Peyer's patch (tissue), 4 donors: ENCODE measurements at regions not wholly inside any gene's neighbourhood (a gene's known extent, or its start where the extent isn't known, plus 50 kb on each side); places are given as distances from the start of the nearest gene placed in this dataset.

Experiments
- DNase-seq, 3 donors: peaks; one replicate each; pipeline ENCODE4 v3.0.0-alpha.2; 2017 to 2019
- H3K27ac ChIP-seq, 4 donors: fragments of 200-600 bp; sonication (generic); one replicate each; pipeline ENCODE4 v1.5.1; 2016 to 2019
- H3K27me3 ChIP-seq, 2 donors: fragments of 200-600 bp; sonication (generic); one replicate each; pipeline ENCODE4 v1.5.1; 2019
- H3K36me3 ChIP-seq, 3 donors: fragments of 200-600 bp; sonication (generic); one replicate each; pipeline ENCODE4 v1.5.1; 2016 to 2019
- H3K4me1 ChIP-seq, 4 donors: fragments of 200-600 bp; sonication (generic); one replicate each; pipeline ENCODE4 v1.5.1; 2016 to 2019
- H3K4me3 ChIP-seq, 4 donors: fragments of 200-600 bp; sonication (generic); 1 replicate in 3 of 4; 2 replicates in 1 of 4; pipeline ENCODE4 v1.5.1; 2016 to 2019; ENCODE audit warnings: mild to moderate bottlenecking in 1 of 4
- H3K9me3 ChIP-seq, 4 donors: fragments of 200-600 bp; sonication (generic); one replicate each; pipeline ENCODE4 v1.5.1; 2016 to 2019; ENCODE audit warnings: mild to moderate bottlenecking in 1 of 4
- CTCF ChIP-seq, 6 experiments: fragments of 450-650 bp in 4 of 6; fragments of 200-600 bp in 2 of 6; sonication (generic) in 1 of 6; IDR thresholded peaks; one replicate each; pipeline ENCODE4 v1.5.1; 2017 to 2019; ENCODE audit warnings: antibody characterized with exemption in 6 of 6, mild to moderate bottlenecking in 3 of 6, moderate library complexity in 1 of 6
- POLR2A ChIP-seq, 2 donors: fragments of 450-650 bp; IDR thresholded peaks; one replicate each; pipeline ENCODE4 v1.5.1; 2017; ENCODE audit warnings: antibody characterized with exemption in 2 of 2, mild to moderate bottlenecking in 2 of 2, moderate library complexity in 2 of 2

GRCh38 chr5:107135391-107135790 is 535.3 kb downstream of the EFNA5 start:
- DNase-seq, result no peak
- H3K27me3 ChIP-seq, result no peaks in the 10 kb centered on the region
- TF ChIP-seq CTCF (IDR thresholded peaks at IDR 0.05) (no peak), POLR2A (IDR thresholded peaks at IDR 0.05) (no peak)
- no peaks in the 10 kb centered on the region for H3K4me1 ChIP-seq
- no peaks in the 10 kb centered on the region for H3K36me3 ChIP-seq
- H3K4me3 ChIP-seq, result no peak overlapping the region
- no peaks in the 10 kb centered on the region for H3K9me3 ChIP-seq
- no peak overlapping the region for H3K27ac ChIP-seq

- H3K36me3 ChIP-seq, result no peaks in the 10 kb centered on the region
- H3K4me3 ChIP-seq, result no peak overlapping the region
- no peak overlapping the region for H3K27ac ChIP-seq
- H3K4me1 ChIP-seq, result no peaks in the 10 kb centered on the region
- TF ChIP-seq CTCF (IDR thresholded peaks at IDR 0.05) (no peak), POLR2A (IDR thresholded peaks at IDR 0.05) (no peak)
- DNase-seq, result no peak
- H3K9me3 ChIP-seq, result no peaks in the 10 kb centered on the region
- H3K27me3 ChIP-seq, result no peaks in the 10 kb centered on the region
Observed at GRCh38 chr5:107134931-107135330, 535.8 kb downstream of the EFNA5 start.

GRCh38 chr5:107129051-107129450 is 541.7 kb downstream of the EFNA5 start:
- no peak for DNase-seq
- TF ChIP-seq POLR2A (IDR thresholded peaks at IDR 0.05) (no peak), CTCF (IDR thresholded peaks at IDR 0.05) (no peak)
- H3K9me3 ChIP-seq, result no peaks in the 10 kb centered on the region
- H3K27me3 ChIP-seq, result no peaks in the 10 kb centered on the region
- H3K4me1 ChIP-seq, result no peaks in the 10 kb centered on the region
- H3K4me3 ChIP-seq, result no peak overlapping the region
- no peak overlapping the region for H3K27ac ChIP-seq
- H3K36me3 ChIP-seq, result no peaks in the 10 kb centered on the region

- no peaks in the 10 kb centered on the region for H3K36me3 ChIP-seq
Observed at GRCh38 chr5:107127878-107128277, 542.9 kb downstream of the EFNA5 start.

GRCh38 chr5:107126341-107126740 is 544.4 kb downstream of the EFNA5 start:
- no peak for DNase-seq
- Histone ChIP-seq H3K27me3 (no peaks in the 10 kb centered on the region), H3K4me3 (no peak overlapping the region), H3K4me1 (no peaks in the 10 kb centered on the region), H3K36me3 (no peaks in the 10 kb centered on the region), H3K9me3 (no peaks in the 10 kb centered on the region), H3K27ac (no peak overlapping the region)
- TF ChIP-seq POLR2A (IDR thresholded peaks at IDR 0.05), result no peak
- TF ChIP-seq CTCF (IDR thresholded peaks at IDR 0.05), result no peak

More at GRCh38 chr5:107127878-107128277, 542.9 kb downstream of the EFNA5 start:
- H3K4me3 ChIP-seq, result no peak overlapping the region
- no peaks in the 10 kb centered on the region for H3K27me3 ChIP-seq
- no peak overlapping the region for H3K27ac ChIP-seq
- TF ChIP-seq CTCF (IDR thresholded peaks at IDR 0.05), result no peak
- no peak for TF ChIP-seq POLR2A (IDR thresholded peaks at IDR 0.05)
- no peaks in the 10 kb centered on the region for H3K4me1 ChIP-seq
- H3K9me3 ChIP-seq, result no peaks in the 10 kb centered on the region
- DNase-seq, result no peak

- TF ChIP-seq POLR2A (IDR thresholded peaks at IDR 0.05), result no peak
- TF ChIP-seq CTCF (IDR thresholded peaks at IDR 0.05), result no peak
- Histone ChIP-seq H3K27me3 (no peaks in the 10 kb centered on the region), H3K4me3 (no peak overlapping the region), H3K9me3 (no peaks in the 10 kb centered on the region), H3K4me1 (no peaks in the 10 kb centered on the region), H3K27ac (no peak overlapping the region), H3K36me3 (no peaks in the 10 kb centered on the region)
- DNase-seq, result no peak
Observed at GRCh38 chr5:107124376-107124775, 546.4 kb downstream of the EFNA5 start.
